GM19372 (cell line): ENCODE measurements at regions not wholly inside any gene's neighbourhood (a gene's known extent, or its start where the extent isn't known, plus 50 kb on each side); places are given as distances from the start of the nearest gene placed in this dataset.
"Not testable (repeated sequence)": the region's sequence is repeated elsewhere in the genome, so short reads cannot be mapped to it uniquely, and the experiment has no call there.

ENCODE experiments used
- ATAC-seq: cut with Tn5 transposase; IDR thresholded peaks from one replicate; pipeline ENCODE4 v1.9.1; 2021; ENCODE audit warnings: mild to moderate bottlenecking, low read depth, moderate library complexity; ENCODE audit not compliant: unreplicated experiment

DNA sequence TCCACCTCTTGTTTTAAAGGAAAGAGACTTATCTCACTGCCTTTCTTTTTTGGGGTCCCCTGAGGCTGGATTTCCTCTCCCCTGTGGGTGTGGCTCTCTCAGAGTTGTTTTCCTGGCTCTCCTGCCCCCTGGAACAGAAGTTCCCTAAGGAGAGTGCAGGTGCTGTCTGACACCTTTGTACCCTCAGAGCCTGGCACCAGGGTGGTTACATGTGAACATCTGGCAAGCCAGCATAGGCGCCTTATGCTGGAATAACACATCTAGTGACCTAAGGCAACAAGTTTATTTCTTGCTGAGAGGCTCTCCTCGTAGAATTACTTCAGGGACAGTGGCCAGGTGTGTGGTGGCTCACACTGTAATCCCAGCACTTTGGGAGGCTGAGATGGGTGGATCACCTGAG, 172.9 kb upstream of the PTCH1 start:
- ATAC-seq = no peak

GRCh38 chr9:95684516-95684915, 167.7 kb upstream of the PTCH1 start:
- no peak for ATAC-seq

DNA sequence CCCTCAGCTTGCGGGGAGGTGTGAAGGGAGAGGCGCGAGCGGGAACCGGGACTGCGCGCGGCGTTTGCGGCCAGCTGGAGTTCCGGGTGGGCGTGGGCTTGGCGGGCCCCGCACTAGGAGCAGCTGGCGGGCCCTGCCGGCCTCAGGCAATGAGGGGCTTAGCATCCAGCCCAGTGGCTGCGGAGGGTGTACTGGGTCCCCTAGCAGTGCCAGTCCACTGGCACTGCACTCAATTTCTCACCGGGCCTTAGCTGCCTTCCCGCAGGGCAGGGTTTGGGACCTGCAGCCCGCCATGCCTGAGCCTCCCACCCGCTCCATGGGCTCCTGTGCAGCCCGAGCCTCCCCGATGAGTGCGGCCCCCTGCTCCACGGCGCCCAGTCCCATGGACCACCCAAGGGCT, 163.5 kb upstream of the PTCH1 start:
- ATAC-seq = not testable (repeated sequence)

- ATAC-seq = no peak
Measured at GRCh38 chr9:95679874-95680273, 163.1 kb upstream of the PTCH1 start.

DNA sequence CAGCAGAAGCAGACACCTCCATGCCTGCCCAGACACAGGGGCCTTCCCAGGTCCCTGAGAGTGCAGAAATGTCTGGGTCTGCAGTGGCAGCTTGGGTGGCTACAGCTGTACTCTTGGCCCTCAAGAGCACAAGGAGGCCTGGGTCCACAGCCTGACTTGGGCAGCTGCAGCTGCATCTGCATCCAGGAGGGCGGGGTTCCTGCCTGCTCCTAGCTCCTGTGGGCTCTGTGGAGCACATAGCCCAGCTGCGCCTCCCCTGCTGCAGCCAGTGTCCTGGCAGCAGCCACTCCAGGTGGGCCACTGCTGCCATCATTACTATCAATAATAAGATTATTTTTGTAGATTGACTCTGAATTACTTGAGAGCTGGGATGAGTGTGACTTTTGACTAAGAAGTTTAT, 162.0 kb upstream of the PTCH1 start:
- no peak for ATAC-seq

DNA sequence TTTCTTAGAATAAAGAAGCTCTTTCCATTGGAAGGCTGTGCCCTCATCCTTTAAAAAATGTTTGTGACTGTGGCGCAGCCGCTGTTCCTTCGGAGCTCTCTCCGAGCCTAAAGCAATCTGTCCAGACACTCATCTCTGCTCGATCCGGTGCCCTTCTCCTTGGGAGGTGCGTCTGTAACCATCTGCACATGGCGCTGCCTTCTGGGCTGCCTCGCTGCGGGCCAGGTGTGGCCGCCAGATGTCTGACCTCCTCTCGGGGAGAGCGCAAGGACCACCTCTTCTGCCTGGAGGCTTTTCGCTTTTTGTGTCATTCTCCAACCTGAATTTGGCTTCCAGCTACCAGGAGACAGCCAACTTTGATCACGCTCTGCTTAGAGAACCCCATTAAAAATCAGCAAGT, 153.4 kb upstream of the PTCH1 start:
- ATAC-seq = no peak

- no peak for ATAC-seq
Measured at GRCh38 chr9:95669253-95669652, 152.5 kb upstream of the PTCH1 start.

DNA sequence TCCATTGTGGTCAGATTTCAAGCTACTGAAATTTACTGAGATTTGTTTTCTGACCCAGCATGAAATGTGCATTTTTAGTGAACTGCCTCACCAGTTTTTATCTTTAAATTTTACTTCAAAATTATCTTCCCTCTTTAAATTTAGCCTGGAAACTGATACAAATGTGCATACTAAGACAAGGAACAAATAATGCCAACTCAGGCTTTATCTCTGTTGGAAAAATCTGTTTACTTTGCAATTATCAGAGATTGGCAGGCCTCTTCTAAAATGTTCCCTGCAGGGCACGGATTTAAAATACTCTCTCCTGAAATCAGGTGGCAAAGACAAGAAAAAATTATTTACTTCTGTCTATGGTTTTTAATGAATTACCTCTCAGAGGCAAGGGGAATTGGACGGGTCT, 151.0 kb upstream of the PTCH1 start:
- no peak for ATAC-seq

GRCh38 chr9:95666785-95667155, 150.0 kb upstream of the PTCH1 start:
- no peak for ATAC-seq

GRCh38 chr9:95666096-95666784, 149.5 kb upstream of the PTCH1 start:
- ATAC-seq = no peak

- ATAC-seq = no peak
Measured at GRCh38 chr9:95653246-95653645, 136.5 kb upstream of the PTCH1 start.

DNA sequence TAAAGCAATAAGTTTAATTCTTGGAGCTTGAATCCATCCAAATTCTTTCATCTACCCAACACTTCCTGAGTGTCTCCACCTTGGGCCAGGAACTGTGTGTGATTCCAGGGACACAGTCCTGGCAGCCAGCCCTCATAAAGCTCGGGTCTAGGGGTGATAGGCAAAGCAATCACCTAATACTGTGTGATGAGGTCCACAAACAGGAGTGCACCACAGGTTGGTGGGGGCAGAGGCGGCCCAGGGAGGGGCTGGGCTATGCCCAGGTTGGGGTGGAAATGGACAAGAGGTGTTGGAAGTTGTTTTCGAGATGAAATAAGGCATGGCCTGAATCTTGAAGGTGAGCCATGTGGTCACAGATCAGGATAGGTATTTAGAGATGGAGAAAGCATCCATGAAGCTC, 133.9 kb upstream of the PTCH1 start:
- ATAC-seq = no peak

DNA sequence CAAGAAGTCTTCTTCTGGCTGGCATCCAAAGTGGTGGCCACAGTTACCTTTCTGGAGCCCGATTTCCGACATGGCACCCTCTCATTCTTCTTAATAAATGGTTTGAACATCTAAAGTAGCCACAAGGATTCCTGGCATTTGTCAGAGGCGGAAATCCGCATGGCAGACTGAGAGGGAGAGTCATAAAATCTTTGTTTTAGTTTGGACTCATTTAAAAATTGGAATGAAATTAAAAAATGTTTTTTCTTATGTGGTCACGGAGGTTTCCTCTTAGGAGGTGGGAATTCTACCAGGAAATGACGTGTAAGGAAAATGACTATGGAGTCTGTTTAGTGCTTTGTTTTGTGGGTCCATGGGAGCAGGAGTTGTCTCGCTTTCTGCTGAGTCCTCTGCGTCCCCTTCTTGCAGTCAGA, 133.0 kb upstream of the PTCH1 start:
- no peak for ATAC-seq

- ATAC-seq = no peak
Measured at GRCh38 chr9:95648225-95648624, 131.5 kb upstream of the PTCH1 start.

DNA sequence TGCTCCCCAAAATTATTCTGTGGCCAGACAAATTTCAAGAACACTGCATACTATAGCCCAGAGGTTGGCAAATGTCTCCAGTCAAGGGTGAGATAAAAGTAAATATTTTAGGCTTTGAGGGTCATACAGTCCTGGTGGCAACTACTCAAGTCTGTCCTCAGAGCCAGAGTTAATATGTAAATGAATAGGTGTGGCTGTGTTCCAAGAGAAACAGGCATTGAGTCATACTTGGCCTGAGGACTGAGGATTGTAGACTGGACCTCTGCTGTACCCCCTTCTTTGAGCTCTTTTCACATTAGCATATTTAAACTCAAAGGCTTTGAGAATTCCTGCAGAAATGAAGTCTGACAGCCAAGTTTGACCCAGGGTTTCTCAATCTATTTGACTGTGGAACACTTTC, 129.2 kb upstream of the PTCH1 start:
- no peak for ATAC-seq

- ATAC-seq = no peak
Measured at GRCh38 chr9:95645579-95645978, 128.8 kb upstream of the PTCH1 start.

- ATAC-seq = no peak
Measured at GRCh38 chr9:95644377-95644776, 127.6 kb upstream of the PTCH1 start.

- ATAC-seq = no peak
Measured at GRCh38 chr9:95643619-95644018, 126.8 kb upstream of the PTCH1 start.

GRCh38 chr9:95642189-95642588, 125.4 kb upstream of the PTCH1 start:
- ATAC-seq = no peak

- no peak for ATAC-seq
Measured at GRCh38 chr9:95641586-95641985, 124.8 kb upstream of the PTCH1 start.

DNA sequence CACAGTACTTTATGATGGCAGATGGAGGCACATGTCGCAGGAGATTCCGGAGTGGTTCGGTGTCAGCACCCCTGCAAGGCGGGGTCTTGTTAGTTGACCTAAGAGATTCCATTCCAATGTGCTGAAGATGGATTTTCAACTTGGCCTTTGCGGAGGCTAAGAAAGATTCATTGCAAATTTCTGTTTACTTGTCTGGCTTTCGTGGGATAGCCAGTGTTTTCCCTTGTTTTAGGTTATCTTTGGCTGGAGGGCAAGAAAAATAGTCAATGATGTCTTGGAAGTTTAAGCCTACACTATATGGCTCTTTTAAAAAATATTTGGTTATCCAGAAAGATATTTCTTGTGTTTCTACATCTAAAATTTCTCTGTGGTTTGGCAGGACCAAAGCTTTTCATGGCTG, 123.6 kb upstream of the PTCH1 start:
- ATAC-seq = no peak

DNA sequence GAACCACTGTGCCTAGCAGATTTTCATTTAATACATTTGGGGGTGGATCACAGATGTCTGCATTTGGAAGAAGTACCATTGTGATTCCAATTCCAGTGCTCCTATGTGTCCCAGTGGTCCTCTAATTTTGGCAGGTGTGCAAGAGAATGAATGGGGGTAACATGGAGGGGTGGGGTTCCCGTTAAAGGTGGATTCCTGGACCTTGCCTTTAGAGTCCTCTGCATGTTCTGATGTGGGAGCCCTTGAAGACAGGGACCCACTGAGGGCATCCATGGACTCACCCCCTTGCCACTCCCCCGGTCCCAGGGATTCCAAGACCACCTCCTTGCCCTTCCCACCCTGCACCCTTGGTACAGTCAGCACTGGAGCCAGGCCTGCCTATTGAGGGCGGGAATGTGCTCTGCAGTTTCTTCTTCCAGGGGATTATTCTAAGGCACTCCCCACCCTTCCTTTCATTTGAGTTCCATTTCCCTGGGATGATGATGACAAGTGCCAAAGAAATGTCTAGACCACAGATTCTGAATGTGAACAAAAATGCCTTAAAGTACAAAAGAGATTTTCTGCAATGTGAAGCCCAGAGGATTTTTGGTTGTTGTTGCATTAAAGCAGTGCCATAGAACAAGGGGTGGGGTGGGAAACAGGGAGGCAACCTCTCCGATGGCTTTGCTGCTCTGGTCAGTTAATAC, 119.4 kb upstream of the PTCH1 start:
- no peak for ATAC-seq
